ENCODE measurements at regions not wholly inside any gene's neighbourhood (a gene's known extent, or its start where the extent isn't known, plus 50 kb on each side); places are given as distances from the start of the nearest gene placed in this dataset.

DNA sequence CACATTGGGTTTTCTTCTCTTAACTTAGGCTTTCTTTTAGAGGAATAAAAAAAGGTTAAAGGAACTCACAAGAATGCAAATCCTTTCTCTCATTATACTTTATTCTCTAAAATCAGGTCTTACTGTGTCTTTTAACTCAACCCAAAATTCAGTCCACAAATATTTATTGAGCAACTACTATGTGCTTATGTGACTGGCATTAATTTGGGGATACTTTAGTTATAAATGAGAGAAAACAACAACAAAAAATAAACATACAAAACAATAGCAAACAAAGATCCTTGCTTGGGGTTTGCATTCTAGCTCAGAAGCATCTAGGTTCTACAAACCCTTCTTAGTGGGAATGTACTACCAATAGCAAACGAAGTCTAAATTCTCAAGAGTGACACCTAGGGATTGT, 266.2 kb downstream of the UTRN start:
- no peaks in the 10 kb centered on the region for H4K20me1 ChIP-seq (replicated peaks; ENCODE audit: insufficient read depth)

More for the DNA sequence above, 266.2 kb downstream of the UTRN start:
- H3K9me3 Mint-ChIP-seq, result no peaks in the 10 kb centered on the region; the same call in 2 of the 3 replicates
- TF ChIP-seq, protein P1, sequence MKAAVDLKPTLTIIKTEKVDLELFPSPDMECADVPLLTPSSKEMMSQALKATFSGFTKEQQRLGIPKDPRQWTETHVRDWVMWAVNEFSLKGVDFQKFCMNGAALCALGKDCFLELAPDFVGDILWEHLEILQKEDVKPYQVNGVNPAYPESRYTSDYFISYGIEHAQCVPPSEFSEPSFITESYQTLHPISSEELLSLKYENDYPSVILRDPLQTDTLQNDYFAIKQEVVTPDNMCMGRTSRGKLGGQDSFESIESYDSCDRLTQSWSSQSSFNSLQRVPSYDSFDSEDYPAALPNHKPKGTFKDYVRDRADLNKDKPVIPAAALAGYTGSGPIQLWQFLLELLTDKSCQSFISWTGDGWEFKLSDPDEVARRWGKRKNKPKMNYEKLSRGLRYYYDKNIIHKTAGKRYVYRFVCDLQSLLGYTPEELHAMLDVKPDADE (IDR thresholded peaks at IDR 0.05), result no peak
- TF ChIP-seq, protein P2, sequence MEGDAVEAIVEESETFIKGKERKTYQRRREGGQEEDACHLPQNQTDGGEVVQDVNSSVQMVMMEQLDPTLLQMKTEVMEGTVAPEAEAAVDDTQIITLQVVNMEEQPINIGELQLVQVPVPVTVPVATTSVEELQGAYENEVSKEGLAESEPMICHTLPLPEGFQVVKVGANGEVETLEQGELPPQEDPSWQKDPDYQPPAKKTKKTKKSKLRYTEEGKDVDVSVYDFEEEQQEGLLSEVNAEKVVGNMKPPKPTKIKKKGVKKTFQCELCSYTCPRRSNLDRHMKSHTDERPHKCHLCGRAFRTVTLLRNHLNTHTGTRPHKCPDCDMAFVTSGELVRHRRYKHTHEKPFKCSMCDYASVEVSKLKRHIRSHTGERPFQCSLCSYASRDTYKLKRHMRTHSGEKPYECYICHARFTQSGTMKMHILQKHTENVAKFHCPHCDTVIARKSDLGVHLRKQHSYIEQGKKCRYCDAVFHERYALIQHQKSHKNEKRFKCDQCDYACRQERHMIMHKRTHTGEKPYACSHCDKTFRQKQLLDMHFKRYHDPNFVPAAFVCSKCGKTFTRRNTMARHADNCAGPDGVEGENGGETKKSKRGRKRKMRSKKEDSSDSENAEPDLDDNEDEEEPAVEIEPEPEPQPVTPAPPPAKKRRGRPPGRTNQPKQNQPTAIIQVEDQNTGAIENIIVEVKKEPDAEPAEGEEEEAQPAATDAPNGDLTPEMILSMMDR (conservative IDR thresholded peaks at IDR 0.05; ENCODE audit: low read depth in 2 of 2), result no peak
- TF ChIP-seq POLR2AphosphoS5 (IDR thresholded peaks at IDR 0.05; ENCODE audit: low read depth), result no peak
- TF ChIP-seq ZNF331 (CRISPR knock-in tag; IDR thresholded peaks at IDR 0.05; ENCODE audit: low read depth), result no peak
- TF ChIP-seq EZH2phosphoT487 (IDR thresholded peaks at IDR 0.05; ENCODE audit: unreplicated experiment), result no peak
- TF ChIP-seq EZH2 (IDR thresholded peaks at IDR 0.05; ENCODE audit: low read depth, unreplicated experiment), result no peak
- TF ChIP-seq NANOG (IDR thresholded peaks at IDR 0.05; ENCODE audit: borderline replicate concordance), result no peak
- no peak for TF ChIP-seq CREB1 (CRISPR knock-in tag; IDR thresholded peaks at IDR 0.05; ENCODE audit: low read depth)
- TF ChIP-seq, protein P3, sequence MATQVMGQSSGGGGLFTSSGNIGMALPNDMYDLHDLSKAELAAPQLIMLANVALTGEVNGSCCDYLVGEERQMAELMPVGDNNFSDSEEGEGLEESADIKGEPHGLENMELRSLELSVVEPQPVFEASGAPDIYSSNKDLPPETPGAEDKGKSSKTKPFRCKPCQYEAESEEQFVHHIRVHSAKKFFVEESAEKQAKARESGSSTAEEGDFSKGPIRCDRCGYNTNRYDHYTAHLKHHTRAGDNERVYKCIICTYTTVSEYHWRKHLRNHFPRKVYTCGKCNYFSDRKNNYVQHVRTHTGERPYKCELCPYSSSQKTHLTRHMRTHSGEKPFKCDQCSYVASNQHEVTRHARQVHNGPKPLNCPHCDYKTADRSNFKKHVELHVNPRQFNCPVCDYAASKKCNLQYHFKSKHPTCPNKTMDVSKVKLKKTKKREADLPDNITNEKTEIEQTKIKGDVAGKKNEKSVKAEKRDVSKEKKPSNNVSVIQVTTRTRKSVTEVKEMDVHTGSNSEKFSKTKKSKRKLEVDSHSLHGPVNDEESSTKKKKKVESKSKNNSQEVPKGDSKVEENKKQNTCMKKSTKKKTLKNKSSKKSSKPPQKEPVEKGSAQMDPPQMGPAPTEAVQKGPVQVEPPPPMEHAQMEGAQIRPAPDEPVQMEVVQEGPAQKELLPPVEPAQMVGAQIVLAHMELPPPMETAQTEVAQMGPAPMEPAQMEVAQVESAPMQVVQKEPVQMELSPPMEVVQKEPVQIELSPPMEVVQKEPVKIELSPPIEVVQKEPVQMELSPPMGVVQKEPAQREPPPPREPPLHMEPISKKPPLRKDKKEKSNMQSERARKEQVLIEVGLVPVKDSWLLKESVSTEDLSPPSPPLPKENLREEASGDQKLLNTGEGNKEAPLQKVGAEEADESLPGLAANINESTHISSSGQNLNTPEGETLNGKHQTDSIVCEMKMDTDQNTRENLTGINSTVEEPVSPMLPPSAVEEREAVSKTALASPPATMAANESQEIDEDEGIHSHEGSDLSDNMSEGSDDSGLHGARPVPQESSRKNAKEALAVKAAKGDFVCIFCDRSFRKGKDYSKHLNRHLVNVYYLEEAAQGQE (IDR thresholded peaks at IDR 0.05; ENCODE audit: unreplicated experiment), result no peak
- no peak for TF ChIP-seq STAT1 (IDR thresholded peaks at IDR 0.05; ENCODE audit: unreplicated experiment)
- TF ChIP-seq, protein P4, sequence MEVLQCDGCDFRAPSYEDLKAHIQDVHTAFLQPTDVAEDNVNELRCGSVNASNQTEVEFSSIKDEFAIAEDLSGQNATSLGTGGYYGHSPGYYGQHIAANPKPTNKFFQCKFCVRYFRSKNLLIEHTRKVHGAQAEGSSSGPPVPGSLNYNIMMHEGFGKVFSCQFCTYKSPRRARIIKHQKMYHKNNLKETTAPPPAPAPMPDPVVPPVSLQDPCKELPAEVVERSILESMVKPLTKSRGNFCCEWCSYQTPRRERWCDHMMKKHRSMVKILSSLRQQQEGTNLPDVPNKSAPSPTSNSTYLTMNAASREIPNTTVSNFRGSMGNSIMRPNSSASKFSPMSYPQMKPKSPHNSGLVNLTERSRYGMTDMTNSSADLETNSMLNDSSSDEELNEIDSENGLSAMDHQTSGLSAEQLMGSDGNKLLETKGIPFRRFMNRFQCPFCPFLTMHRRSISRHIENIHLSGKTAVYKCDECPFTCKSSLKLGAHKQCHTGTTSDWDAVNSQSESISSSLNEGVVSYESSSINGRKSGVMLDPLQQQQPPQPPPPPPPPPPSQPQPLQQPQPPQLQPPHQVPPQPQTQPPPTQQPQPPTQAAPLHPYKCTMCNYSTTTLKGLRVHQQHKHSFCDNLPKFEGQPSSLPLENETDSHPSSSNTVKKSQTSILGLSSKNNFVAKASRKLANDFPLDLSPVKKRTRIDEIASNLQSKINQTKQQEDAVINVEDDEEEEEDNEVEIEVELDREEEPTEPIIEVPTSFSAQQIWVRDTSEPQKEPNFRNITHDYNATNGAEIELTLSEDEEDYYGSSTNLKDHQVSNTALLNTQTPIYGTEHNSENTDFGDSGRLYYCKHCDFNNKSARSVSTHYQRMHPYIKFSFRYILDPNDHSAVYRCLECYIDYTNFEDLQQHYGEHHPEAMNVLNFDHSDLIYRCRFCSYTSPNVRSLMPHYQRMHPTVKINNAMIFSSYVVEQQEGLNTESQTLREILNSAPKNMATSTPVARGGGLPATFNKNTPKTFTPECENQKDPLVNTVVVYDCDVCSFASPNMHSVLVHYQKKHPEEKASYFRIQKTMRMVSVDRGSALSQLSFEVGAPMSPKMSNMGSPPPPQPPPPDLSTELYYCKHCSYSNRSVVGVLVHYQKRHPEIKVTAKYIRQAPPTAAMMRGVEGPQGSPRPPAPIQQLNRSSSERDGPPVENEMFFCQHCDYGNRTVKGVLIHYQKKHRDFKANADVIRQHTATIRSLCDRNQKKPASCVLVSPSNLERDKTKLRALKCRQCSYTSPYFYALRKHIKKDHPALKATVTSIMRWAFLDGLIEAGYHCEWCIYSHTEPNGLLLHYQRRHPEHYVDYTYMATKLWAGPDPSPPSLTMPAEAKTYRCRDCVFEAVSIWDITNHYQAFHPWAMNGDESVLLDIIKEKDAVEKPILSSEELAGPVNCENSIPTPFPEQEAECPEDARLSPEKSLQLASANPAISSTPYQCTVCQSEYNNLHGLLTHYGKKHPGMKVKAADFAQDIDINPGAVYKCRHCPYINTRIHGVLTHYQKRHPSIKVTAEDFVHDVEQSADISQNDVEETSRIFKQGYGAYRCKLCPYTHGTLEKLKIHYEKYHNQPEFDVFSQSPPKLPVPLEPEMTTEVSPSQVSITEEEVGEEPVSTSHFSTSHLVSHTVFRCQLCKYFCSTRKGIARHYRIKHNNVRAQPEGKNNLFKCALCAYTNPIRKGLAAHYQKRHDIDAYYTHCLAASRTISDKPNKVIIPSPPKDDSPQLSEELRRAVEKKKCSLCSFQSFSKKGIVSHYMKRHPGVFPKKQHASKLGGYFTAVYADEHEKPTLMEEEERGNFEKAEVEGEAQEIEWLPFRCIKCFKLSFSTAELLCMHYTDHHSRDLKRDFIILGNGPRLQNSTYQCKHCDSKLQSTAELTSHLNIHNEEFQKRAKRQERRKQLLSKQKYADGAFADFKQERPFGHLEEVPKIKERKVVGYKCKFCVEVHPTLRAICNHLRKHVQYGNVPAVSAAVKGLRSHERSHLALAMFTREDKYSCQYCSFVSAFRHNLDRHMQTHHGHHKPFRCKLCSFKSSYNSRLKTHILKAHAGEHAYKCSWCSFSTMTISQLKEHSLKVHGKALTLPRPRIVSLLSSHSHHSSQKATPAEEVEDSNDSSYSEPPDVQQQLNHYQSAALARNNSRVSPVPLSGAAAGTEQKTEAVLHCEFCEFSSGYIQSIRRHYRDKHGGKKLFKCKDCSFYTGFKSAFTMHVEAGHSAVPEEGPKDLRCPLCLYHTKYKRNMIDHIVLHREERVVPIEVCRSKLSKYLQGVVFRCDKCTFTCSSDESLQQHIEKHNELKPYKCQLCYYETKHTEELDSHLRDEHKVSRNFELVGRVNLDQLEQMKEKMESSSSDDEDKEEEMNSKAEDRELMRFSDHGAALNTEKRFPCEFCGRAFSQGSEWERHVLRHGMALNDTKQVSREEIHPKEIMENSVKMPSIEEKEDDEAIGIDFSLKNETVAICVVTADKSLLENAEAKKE (CRISPR knock-in tag; IDR thresholded peaks at IDR 0.05), result no peak
- TF ChIP-seq JUNB (IDR thresholded peaks at IDR 0.05; ENCODE audit: unreplicated experiment), result no peak
- TF ChIP-seq ZNF114 (CRISPR knock-in tag; IDR thresholded peaks at IDR 0.05), result no peak
- Histone ChIP-seq H3F3A (replicated peaks; ENCODE audit: low read depth) (no peaks in the 10 kb centered on the region), H3K27me3 (ENCODE audit: insufficient read depth) (no peaks in the 10 kb centered on the region), H3K4me1 (ENCODE audit: insufficient read depth) (no peaks in the 10 kb centered on the region), H3K36me3 (ENCODE audit: insufficient read depth) (no peaks in the 10 kb centered on the region; the same call in 1 of the 2 replicates), H3K9me2 (ENCODE audit: insufficient read depth) (no peaks in the 10 kb centered on the region), H3K4me3 (no peak overlapping the region), H3K4me2 (no peak overlapping the region), H3K27ac (ENCODE audit: low read depth) (no peak overlapping the region), H3K79me2 (replicated peaks; ENCODE audit: insufficient read depth) (no peaks in the 10 kb centered on the region), H2AFZ (no peak overlapping the region)
- DNase-seq (ENCODE audit: low spot score) (no peak), ATAC-seq (no peak)
- no peak overlapping the region for H3K4me3 Mint-ChIP-seq
- peaks cover 22% of the 10 kb centered on the region; the same call in 2 of the 3 replicates for H3K36me3 Mint-ChIP-seq (ENCODE audit: low read depth)
- H3K27me3 Mint-ChIP-seq (ENCODE audit: insufficient read depth, low read depth, poor library complexity), result no peaks in the 10 kb centered on the region
- H3K27ac Mint-ChIP-seq, result no peak overlapping the region
- no peaks in the 10 kb centered on the region for H3K4me1 Mint-ChIP-seq

All from GM23338 (cell line).